Spleen (tissue), 7 donors: ENCODE measurements at regions not wholly inside any gene's neighbourhood (a gene's known extent, or its start where the extent isn't known, plus 50 kb on each side); places are given as distances from the start of the nearest gene placed in this dataset.

ENCODE experiments used
- CTCF ChIP-seq, 11 experiments: fragments of 200-600 bp in 7 of 11; fragments of 450-650 bp in 4 of 11; sonication (generic) in 4 of 11; IDR thresholded peaks in 8 of 11; conservative IDR thresholded peaks in 3 of 11; 1 replicate in 7 of 11; 2 replicates in 4 of 11; pipeline versions ENCODE4 v1.4.0 to v1.8.0; 2016 to 2021; ENCODE audit warnings: antibody characterized with exemption in 11 of 11, inconsistent platforms in 4 of 11, mild to moderate bottlenecking in 1 of 11
- POLR2A ChIP-seq, 3 donors: fragments of 450-650 bp; IDR thresholded peaks; one replicate each; pipeline ENCODE4 v1.5.1; 2017; ENCODE audit warnings: antibody characterized with exemption in 3 of 3, mild to moderate bottlenecking in 1 of 3
- POLR2AphosphoS5 ChIP-seq, 3 donors: sonication (generic); formaldehyde crosslinking; IDR thresholded peaks; one replicate each; pipeline ENCODE4 v1.5.1; 2017; ENCODE audit warnings: antibody characterized with exemption in 3 of 3
- donor health status: DM: no; HTN: no; CAD: no; lungs with moderate emphysema.
- donor health status: DM: no; HTN: no; CAD: no.
- donor health status: DM: no; HTN: no; CAD: no.

- TF ChIP-seq CTCF (IDR thresholded peaks at IDR 0.05 in 8 of 11, conservative IDR thresholded peaks at IDR 0.05 in 3 of 11) (no peak), POLR2AphosphoS5 (IDR thresholded peaks at IDR 0.05) (no peak), POLR2A (IDR thresholded peaks at IDR 0.05) (no peak)
Observed at GRCh38 chr3:81947359-81947758, 185.9 kb upstream of the GBE1 start.
